ENCODE measurements at regions not wholly inside any gene's neighbourhood (a gene's known extent, or its start where the extent isn't known, plus 50 kb on each side); places are given as distances from the start of the nearest gene placed in this dataset.

DNA sequence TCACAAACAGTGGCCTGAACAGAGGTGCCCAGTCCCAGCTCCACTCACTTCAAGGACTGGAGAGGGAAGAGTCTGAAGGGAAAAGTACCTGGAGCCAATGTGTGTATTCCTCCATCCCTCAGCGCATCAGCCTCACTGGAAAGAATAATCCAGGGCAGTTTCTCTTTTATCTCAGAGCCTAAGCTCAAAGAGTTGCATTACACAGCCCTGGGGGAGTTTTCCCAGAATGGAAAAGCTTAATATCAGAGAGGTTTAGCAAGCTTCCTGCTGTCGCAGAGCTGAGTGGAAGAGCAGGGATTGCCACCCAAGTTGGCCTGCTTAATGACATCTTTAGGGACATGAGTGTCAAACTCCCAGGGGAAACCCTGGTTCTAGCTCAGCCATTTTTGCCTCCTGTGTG is 80.4 kb upstream of the MSX1 start:
- Histone ChIP-seq H3K4me1 (no peaks in the 10 kb centered on the region), H3K9me3 (no peaks in the 10 kb centered on the region), H3K27me3 (no peaks in the 10 kb centered on the region), H3K36me3 (no peaks in the 10 kb centered on the region), H3K4me3 (no peak overlapping the region), H3K27ac (no peak overlapping the region)
- 98% methylated on average over 2 of the region's 2 CpGs; no CpG with 5 or more reads in 1 of the 2 donors for WGBS, 2 donors (ENCODE audit: low coverage in 1 of 2)
- no peak for DNase-seq
- TF ChIP-seq, protein P1, sequence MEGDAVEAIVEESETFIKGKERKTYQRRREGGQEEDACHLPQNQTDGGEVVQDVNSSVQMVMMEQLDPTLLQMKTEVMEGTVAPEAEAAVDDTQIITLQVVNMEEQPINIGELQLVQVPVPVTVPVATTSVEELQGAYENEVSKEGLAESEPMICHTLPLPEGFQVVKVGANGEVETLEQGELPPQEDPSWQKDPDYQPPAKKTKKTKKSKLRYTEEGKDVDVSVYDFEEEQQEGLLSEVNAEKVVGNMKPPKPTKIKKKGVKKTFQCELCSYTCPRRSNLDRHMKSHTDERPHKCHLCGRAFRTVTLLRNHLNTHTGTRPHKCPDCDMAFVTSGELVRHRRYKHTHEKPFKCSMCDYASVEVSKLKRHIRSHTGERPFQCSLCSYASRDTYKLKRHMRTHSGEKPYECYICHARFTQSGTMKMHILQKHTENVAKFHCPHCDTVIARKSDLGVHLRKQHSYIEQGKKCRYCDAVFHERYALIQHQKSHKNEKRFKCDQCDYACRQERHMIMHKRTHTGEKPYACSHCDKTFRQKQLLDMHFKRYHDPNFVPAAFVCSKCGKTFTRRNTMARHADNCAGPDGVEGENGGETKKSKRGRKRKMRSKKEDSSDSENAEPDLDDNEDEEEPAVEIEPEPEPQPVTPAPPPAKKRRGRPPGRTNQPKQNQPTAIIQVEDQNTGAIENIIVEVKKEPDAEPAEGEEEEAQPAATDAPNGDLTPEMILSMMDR (IDR thresholded peaks at IDR 0.05), result no peak
- TF ChIP-seq EP300 (IDR thresholded peaks at IDR 0.05; ENCODE audit: low read depth), result no peak
- no peak for TF ChIP-seq POLR2AphosphoS5 (IDR thresholded peaks at IDR 0.05)
- TF ChIP-seq POLR2A (IDR thresholded peaks at IDR 0.05), result no peak
- in situ Hi-C loops (cut with MboI; ENCODE audit: low pct_ligation_motif_present in 1 of 4, low pct_unique_long_range_greater_than_20kb in 1 of 4, low sequenced_read_pairs in 3 of 4) (no loop called here), intact Hi-C loops (cut with DNase I; ENCODE audit: low total_unique reads) (no loop called here)

DNA sequence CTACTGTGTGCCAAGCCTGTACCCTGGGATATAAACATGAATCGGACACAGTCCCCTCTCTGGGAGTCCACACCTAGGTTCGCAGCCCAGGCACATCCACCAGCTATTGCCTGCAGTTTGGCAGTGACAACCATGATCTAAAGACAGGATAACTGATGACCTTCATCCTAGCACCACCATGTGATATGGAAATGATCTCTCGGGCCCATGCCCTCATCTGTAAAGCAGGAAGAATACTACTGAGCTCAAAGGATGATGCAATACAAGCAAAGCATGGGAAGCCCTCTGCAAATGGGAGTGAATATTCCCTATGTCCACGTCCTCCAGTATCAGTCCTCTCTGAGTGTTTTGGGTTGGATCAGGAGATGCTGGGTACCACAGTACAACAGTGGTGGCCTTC is 80.9 kb upstream of the MSX1 start:
- in situ Hi-C loops (cut with MboI; ENCODE audit: low pct_ligation_motif_present in 1 of 4, low pct_unique_long_range_greater_than_20kb in 1 of 4, low sequenced_read_pairs in 3 of 4), result no loop called here
- intact Hi-C loops (cut with DNase I; ENCODE audit: low total_unique reads), result no loop called here
- no peak for DNase-seq
- H3K4me1 ChIP-seq, result no peaks in the 10 kb centered on the region
- TF ChIP-seq, protein P1 (IDR thresholded peaks at IDR 0.05), result no peak
- TF ChIP-seq EP300 (IDR thresholded peaks at IDR 0.05; ENCODE audit: low read depth), result no peak
- no peak for TF ChIP-seq POLR2AphosphoS5 (IDR thresholded peaks at IDR 0.05)
- no peak for TF ChIP-seq POLR2A (IDR thresholded peaks at IDR 0.05)
- H3K9me3 ChIP-seq, result no peaks in the 10 kb centered on the region
- H3K4me3 ChIP-seq, result no peak overlapping the region
- no peaks in the 10 kb centered on the region for H3K27me3 ChIP-seq
- no peak overlapping the region for H3K27ac ChIP-seq
- WGBS, 2 donors (ENCODE audit: low coverage in 1 of 2), result 79% methylated on average over 4 of the region's 4 CpGs; no CpG with 5 or more reads in 1 of the 2 donors
- H3K36me3 ChIP-seq, result no peaks in the 10 kb centered on the region

DNA sequence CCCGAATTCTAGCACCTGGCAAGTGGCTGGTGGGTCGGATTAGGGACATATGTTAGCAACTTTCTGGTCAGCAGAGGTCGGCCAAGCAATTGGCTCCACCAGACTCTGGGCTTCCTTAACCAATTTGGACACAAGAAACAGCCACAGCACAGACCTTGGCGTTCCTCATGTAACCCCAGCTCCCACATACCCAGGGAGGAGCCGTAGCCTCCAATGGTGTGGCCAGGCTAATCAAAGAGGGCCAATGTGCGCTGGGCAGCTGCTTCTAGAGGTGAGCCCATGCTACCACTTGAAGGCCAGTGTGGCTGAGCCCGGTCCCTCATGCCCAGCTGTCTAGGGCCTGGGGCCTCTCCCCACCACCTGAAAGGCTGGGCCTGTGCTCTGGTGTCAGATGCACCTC is 82.5 kb upstream of the MSX1 start:
- TF ChIP-seq, protein P1 (IDR thresholded peaks at IDR 0.05), result no peak
- no peak for TF ChIP-seq EP300 (IDR thresholded peaks at IDR 0.05; ENCODE audit: low read depth)
- no peak for TF ChIP-seq POLR2A (IDR thresholded peaks at IDR 0.05)
- TF ChIP-seq POLR2AphosphoS5 (IDR thresholded peaks at IDR 0.05), result no peak
- H3K27ac ChIP-seq, result no peak overlapping the region
- intact Hi-C loops (cut with DNase I; ENCODE audit: low total_unique reads), result no loop called here
- no peaks in the 10 kb centered on the region for H3K9me3 ChIP-seq
- WGBS, 2 donors (ENCODE audit: low coverage in 1 of 2), result 81% methylated on average over 6 of the region's 7 CpGs; no CpG with 5 or more reads in 1 of the 2 donors
- H3K4me3 ChIP-seq, result no peak overlapping the region
- in situ Hi-C loops (cut with MboI; ENCODE audit: low pct_ligation_motif_present in 1 of 4, low pct_unique_long_range_greater_than_20kb in 1 of 4, low sequenced_read_pairs in 3 of 4), result no loop called here
- H3K36me3 ChIP-seq, result no peaks in the 10 kb centered on the region
- no peaks in the 10 kb centered on the region for H3K27me3 ChIP-seq
- no peak for DNase-seq
- no peaks in the 10 kb centered on the region for H3K4me1 ChIP-seq

DNA sequence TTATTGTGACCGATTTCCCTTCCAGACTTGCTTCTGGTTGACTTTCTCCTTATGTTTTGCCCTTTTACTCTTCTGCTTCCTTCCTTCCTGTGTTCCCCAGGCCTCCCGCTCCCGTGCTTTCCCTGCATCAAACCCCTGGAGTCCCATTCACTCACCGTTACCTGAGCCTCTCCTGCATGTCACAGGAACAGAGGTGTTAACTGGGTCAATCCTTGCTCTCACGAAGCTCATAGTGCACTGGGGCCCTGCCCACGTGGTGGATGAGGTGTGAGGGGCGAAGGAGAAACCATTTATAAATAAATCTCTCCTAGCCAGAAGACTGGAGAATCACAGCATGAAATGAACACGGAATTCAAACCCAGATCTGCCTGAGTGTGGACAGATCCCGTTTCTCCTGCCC is 83.1 kb upstream of the MSX1 start:
- no peak for DNase-seq
- TF ChIP-seq POLR2A (IDR thresholded peaks at IDR 0.05) (no peak), POLR2AphosphoS5 (IDR thresholded peaks at IDR 0.05) (no peak), EP300 (IDR thresholded peaks at IDR 0.05; ENCODE audit: low read depth) (no peak)
- TF ChIP-seq, protein P1 (IDR thresholded peaks at IDR 0.05), result no peak
- WGBS, 2 donors (ENCODE audit: low coverage in 1 of 2), result 79 to 83% methylated on average over 4 to 9 of the region's 9 CpGs
- intact Hi-C loops (cut with DNase I; ENCODE audit: low total_unique reads) (no loop called here), in situ Hi-C loops (cut with MboI; ENCODE audit: low pct_ligation_motif_present in 1 of 4, low pct_unique_long_range_greater_than_20kb in 1 of 4, low sequenced_read_pairs in 3 of 4) (no loop called here)
- Histone ChIP-seq H3K27ac (no peak overlapping the region), H3K27me3 (no peaks in the 10 kb centered on the region), H3K4me3 (no peak overlapping the region), H3K9me3 (no peaks in the 10 kb centered on the region), H3K36me3 (no peaks in the 10 kb centered on the region), H3K4me1 (no peaks in the 10 kb centered on the region)
